ENCODE measurements at regions not wholly inside any gene's neighbourhood (a gene's known extent, or its start where the extent isn't known, plus 50 kb on each side); places are given as distances from the start of the nearest gene placed in this dataset.

DNA sequence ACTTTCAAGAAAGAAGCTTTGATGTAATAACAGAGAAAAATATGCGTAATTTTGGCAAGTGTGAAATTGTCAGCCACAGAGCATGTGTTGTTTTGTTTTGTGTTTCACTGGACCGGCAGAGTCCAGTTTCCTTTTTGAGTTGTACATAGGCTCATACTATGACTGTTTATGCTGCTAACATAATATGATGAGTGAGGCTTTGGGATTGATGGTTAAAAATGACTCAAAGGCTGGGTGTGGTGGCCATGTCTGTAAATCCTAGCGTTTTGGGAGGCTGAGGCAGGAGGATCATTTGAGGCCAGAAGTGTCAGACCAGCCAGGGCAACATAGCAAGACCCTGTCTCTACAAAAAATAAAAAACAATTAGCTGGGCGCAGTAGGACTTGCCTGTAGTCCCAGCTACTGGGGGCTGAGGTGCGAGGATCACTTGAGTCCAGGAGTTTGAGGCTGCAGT is 487.9 kb downstream of the PCNX1 start:
- peak in 1 of 2 donors; percentile 37 for DNase-seq (ENCODE audit: low read depth in 2 of 2)

DNA sequence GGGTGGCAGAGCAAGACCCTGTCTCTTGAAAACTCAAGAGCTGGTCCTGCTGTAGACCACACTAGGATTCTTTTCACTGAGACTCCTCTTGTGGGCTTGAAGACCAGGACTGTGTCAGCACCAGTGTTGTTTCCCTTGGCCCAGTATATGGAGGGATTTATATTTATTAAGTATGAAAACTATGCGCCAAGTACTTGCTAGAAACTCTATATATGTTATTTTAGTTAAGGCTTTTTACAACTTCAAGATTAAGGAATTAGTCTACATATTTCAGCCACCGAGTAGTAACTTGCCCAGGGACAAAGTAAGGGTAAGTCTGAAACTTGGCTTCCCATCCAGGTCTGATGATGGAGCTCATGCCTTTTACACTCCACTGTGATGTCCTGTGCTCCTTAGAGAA is 488.4 kb downstream of the PCNX1 start:
- DNase-seq (ENCODE audit: low read depth in 2 of 2) = no peak

DNA sequence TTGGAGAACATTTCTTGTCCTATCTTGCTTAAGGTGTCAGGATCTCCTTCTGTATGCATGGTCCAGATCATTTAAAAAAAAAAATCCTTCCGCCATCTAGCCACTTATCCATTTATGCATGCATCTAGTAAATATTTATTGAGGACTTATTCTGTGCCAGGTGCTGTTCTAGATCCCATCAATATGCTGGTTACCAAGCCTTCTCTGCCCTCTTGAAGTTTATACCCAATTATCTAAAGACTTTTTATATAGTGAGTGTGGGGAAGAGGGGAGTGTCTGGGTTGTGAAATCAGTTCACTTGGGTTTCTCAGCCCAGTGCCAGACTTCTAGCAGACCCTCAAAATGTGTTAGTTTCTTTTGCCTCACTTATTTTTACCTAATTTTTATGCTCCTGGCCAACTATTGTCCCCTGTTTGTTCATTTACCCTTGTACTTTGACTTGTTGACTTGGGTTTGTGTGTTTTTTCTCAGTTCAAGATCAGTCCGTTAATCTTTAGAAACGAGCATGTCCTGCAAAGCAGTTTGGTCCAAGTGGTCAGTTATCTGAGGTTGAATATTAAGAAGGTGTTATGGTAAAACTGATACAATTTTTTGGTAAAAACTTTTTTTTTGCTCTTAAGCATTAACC is 488.9 kb downstream of the PCNX1 start:
- no peak for DNase-seq (ENCODE audit: low read depth in 2 of 2)

GRCh38 chr14:71397371-71397770 is 490.1 kb downstream of the PCNX1 start:
- no peak for DNase-seq (ENCODE audit: low read depth in 2 of 2)

GRCh38 chr14:71398450-71398849 is 491.2 kb downstream of the PCNX1 start:
- DNase-seq (ENCODE audit: low read depth in 2 of 2) = no peak

DNA sequence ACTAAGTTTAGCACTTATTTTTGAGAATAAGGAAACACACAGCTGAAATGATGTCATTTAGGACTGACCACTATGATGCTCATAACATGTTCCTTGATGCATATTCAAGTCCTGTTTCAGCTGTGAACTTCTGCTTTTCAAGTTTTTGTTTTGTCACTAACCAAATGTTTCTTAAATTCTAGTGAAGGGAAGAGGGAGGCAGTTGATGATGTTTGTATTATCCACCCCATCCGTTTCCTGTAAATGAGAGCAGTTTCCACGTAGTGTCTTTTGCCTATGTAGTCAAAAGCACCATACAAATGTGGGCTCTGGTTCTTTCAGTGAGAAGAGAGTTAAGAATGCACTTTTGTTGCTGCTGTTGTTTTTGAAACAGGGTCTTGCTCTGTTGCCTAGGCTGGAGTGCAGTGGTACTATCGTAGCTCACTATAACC is 491.8 kb downstream of the PCNX1 start:
- DNase-seq (ENCODE audit: low read depth in 2 of 2) = peak in 1 of 2 donors; percentile 18

GRCh38 chr14:71400871-71401321 is 493.6 kb downstream of the PCNX1 start:
- peak in 1 of 2 donors; percentile 60 for DNase-seq (ENCODE audit: low read depth in 2 of 2)

- DNase-seq (ENCODE audit: low read depth in 2 of 2) = peak in 1 of 2 donors; percentile 41
Observed at GRCh38 chr14:71402415-71402814, 495.2 kb downstream of the PCNX1 start.

DNA sequence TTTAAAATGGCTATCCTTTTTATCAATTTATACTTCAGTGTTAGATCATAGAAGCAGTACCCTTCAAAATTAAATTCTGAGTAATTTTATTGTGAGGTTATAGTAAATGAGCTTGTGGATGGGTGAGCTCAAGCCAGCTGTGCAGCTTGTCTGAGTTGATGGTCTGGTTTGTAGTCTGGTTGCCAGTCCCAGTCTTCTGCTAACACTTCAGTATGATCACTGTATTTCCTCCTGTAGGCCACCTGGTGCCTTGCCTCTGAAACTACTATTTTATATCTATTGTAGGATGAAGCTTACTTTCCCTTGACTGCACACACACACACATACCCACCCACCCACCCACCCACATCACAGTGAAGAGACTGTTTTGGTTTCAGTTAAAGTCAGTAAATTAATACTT is 496.4 kb downstream of the PCNX1 start:
- peak; percentile 7 to 42 for DNase-seq (ENCODE audit: low read depth in 2 of 2)

DNA sequence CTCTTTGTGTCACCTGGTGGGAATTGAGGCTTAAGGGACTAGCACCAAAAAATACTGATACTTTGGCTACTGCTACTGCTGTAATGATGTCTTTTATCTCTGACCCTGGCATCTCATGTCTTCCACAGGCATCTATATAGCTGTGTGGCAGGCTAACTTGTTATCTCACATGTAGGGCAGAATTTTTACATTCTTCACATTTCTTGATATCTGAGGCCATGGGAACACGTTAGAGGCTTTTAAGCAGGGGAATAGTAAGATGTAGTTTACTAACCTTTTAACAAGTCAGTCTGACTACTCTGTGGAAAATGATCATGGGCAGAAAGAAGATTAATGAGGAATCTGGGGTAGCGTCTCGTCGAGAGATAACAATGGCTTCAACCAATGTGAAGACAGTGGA is 498.4 kb downstream of the PCNX1 start:
- DNase-seq (ENCODE audit: low read depth in 2 of 2) = no peak

GRCh38 chr14:71408362-71409030 is 501.2 kb downstream of the PCNX1 start:
- DNase-seq (ENCODE audit: low read depth in 2 of 2) = no peak

- DNase-seq (ENCODE audit: low read depth in 2 of 2) = no peak
Observed at GRCh38 chr14:71410578-71411284, 503.5 kb downstream of the PCNX1 start.

GRCh38 chr14:71411285-71411595 is 504.0 kb downstream of the PCNX1 start:
- DNase-seq (ENCODE audit: low read depth in 2 of 2) = no peak

DNA sequence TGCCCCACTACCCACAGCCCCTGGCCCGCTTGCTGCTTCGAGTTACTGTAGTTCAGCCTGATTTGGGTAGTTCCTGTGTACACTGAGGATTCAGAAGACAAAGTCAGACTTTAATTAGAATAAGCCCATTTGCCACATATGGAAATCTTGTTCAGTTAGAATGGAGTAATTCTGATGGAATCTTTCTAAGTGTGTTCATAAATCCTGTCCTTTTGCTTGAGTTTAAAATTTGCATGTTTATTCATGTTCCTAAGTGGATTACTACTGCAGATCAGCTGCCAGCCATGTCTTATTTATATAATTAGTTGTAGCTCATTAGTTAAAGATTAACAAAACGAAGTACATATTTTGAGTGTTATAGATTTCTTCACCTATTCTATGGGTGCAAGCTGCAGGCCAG is 504.5 kb downstream of the PCNX1 start:
- DNase-seq (ENCODE audit: low read depth in 2 of 2) = no peak

GRCh38 chr14:71414631-71415403 is 507.6 kb downstream of the PCNX1 start:
- peak in 1 of 2 donors; percentile 14 for DNase-seq (ENCODE audit: low read depth in 2 of 2)

DNA sequence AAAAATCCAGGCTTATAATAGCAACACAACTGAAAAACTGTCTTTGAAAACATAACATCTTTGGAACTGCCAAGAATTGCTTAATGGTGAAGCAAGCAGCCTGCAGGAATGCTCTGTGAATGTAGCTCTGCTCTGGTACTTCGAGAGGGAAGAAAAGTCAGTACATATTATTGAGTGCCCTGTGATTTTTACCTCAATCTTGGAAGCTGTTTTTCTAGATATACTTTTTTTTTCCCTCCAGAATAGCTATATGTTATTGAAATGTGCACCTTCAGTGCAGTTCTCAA is 508.1 kb downstream of the PCNX1 start:
- DNase-seq (ENCODE audit: low read depth in 2 of 2) = no peak

DNA sequence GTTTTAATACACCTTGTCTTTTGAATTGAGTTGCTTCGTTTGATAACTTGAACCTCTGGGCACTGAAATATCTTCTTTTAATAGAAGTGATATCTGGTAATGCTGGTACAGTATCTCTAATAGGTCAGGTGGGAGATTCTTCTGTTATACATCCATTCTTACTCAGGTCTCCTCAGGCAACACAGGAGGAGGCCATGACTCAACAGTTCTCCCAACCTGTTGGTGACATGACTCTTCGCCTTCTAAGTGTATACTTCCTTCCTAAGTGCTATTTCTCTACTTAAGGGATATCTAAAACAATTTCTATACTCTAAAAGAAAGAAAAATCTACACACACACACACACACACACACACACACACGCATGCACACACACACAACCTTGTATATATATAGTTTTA is 509.1 kb downstream of the PCNX1 start:
- DNase-seq (ENCODE audit: low read depth in 2 of 2) = peak in 1 of 2 donors; percentile 11

- DNase-seq (ENCODE audit: low read depth in 2 of 2) = no peak
Observed at GRCh38 chr14:71418532-71419245, 511.4 kb downstream of the PCNX1 start.

DNA sequence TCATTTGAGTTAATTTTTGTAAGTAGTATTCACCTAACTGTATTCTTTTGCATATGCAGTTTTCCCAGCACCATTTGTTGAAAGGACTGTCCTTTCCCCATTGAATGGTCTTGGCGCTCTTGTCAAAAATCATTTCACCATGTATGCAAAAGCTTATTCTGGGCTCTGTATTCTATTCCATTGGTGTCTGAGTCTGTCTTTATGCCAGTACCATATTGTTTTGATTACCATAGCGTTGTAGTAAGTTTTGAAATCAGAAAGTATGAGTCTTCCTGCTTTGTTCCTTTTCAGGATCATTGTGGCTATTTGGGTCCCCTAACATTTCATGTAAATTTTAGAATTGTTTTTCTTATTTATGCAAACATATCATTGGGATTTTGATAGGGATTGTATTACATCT is 508.7 kb upstream of the RGS6 start:
- DNase-seq (ENCODE audit: low read depth in 2 of 2) = no peak

- no peak for DNase-seq (ENCODE audit: low read depth in 2 of 2)
Observed at GRCh38 chr14:71424941-71425340, 507.3 kb upstream of the RGS6 start.

DNA sequence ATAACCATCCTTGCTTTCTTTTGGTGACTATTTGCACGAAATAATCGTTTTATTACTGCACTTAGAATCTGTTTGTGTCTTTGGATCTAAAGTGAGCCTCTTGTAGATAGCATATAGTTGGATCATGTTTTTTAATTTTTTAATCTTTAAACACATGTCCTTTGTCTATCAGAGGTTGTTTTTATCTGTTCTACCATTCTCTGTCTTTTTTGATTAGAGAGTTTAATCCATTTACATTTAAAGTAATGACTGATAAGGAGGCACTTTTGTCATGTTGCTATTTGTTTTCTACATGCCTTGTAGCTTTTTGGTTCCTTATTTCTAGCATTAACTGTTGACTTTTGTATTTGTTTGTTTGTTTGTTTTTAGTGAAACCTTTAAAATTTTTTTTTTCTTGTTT is 506.2 kb upstream of the RGS6 start:
- no peak for DNase-seq (ENCODE audit: low read depth in 2 of 2)

- no peak for DNase-seq (ENCODE audit: low read depth in 2 of 2)
Observed at GRCh38 chr14:71429902-71430301, 502.3 kb upstream of the RGS6 start.
